GM18909 (cell line): ENCODE measurements at regions not wholly inside any gene's neighbourhood (a gene's known extent, or its start where the extent isn't known, plus 50 kb on each side); places are given as distances from the start of the nearest gene placed in this dataset.
"Not testable (repeated sequence)": the region's sequence is repeated elsewhere in the genome, so short reads cannot be mapped to it uniquely, and the experiment has no call there.

ENCODE experiments used
- ATAC-seq: cut with Tn5 transposase; IDR thresholded peaks from one replicate; pipeline ENCODE4 v1.9.1; 2021; ENCODE audit warnings: mild to moderate bottlenecking; ENCODE audit not compliant: unreplicated experiment, poor library complexity

GRCh38 chr3:153221748-153222162, 59.7 kb downstream of the RAP2B start:
- peak; percentile 79 for ATAC-seq

- not testable (repeated sequence) for ATAC-seq
Measured at GRCh38 chr3:153226877-153227276, 64.9 kb downstream of the RAP2B start.

GRCh38 chr3:153230427-153230826, 68.4 kb downstream of the RAP2B start:
- not testable (repeated sequence) for ATAC-seq

- not testable (repeated sequence) for ATAC-seq
Measured at GRCh38 chr3:153231245-153231644, 69.2 kb downstream of the RAP2B start.

GRCh38 chr3:153232050-153232752, 70.2 kb downstream of the RAP2B start:
- not testable (repeated sequence) for ATAC-seq

- ATAC-seq: no peak
Measured at GRCh38 chr3:153232851-153233271, 70.8 kb downstream of the RAP2B start.

- no peak for ATAC-seq
Measured at GRCh38 chr3:153233986-153234385, 72.0 kb downstream of the RAP2B start.

GRCh38 chr3:153242896-153243295, 80.9 kb downstream of the RAP2B start:
- ATAC-seq: no peak

- ATAC-seq: no peak
Measured at GRCh38 chr3:153244961-153245360, 82.9 kb downstream of the RAP2B start.

- no peak for ATAC-seq
Measured at GRCh38 chr3:153245661-153246060, 83.6 kb downstream of the RAP2B start.

- no peak for ATAC-seq
Measured at GRCh38 chr3:153246331-153246730, 84.3 kb downstream of the RAP2B start.

GRCh38 chr3:153246806-153247205, 84.8 kb downstream of the RAP2B start:
- no peak for ATAC-seq

GRCh38 chr3:153247331-153248330, 85.6 kb downstream of the RAP2B start:
- ATAC-seq: no peak

- not testable (repeated sequence) for ATAC-seq
Measured at GRCh38 chr3:153248835-153249234, 86.8 kb downstream of the RAP2B start.

- no peak for ATAC-seq
Measured at GRCh38 chr3:153249906-153250305, 87.9 kb downstream of the RAP2B start.

- ATAC-seq: no peak
Measured at GRCh38 chr3:153250446-153250845, 88.4 kb downstream of the RAP2B start.

- ATAC-seq: no peak
Measured at GRCh38 chr3:153252963-153253362, 90.9 kb downstream of the RAP2B start.

- ATAC-seq: no peak
Measured at GRCh38 chr3:153254361-153254760, 92.3 kb downstream of the RAP2B start.

GRCh38 chr3:153257673-153258351, 95.8 kb downstream of the RAP2B start:
- no peak for ATAC-seq

- no peak for ATAC-seq
Measured at GRCh38 chr3:153259956-153260355, 97.9 kb downstream of the RAP2B start.

- ATAC-seq: no peak
Measured at GRCh38 chr3:153260681-153261080, 98.7 kb downstream of the RAP2B start.
